Endothelial cell (in vitro differentiated cells): ENCODE measurements at regions not wholly inside any gene's neighbourhood (a gene's known extent, or its start where the extent isn't known, plus 50 kb on each side); places are given as distances from the start of the nearest gene placed in this dataset.

ENCODE experiments used
- DNase-seq: peaks from one replicate; pipeline ENCODE4 v3.0.0; 2021; ENCODE audit warnings: low spot score
- H3K27ac Mint-ChIP-seq: one replicate; pipeline ENCODE4 v1.8.0; 2021; ENCODE audit warnings: mixed read lengths, inconsistent platforms; ENCODE audit not compliant: unreplicated experiment
- H3K27me3 Mint-ChIP-seq: one replicate; pipeline ENCODE4 v1.8.0; 2021; ENCODE audit warnings: mild to moderate bottlenecking, moderate library complexity, mixed read lengths, inconsistent platforms; ENCODE audit not compliant: unreplicated experiment
- H3K36me3 Mint-ChIP-seq: one replicate; pipeline ENCODE4 v1.8.0; 2021; ENCODE audit warnings: mild to moderate bottlenecking, low read depth, mixed read lengths, inconsistent platforms; ENCODE audit not compliant: unreplicated experiment
- H3K4me1 Mint-ChIP-seq: one replicate; pipeline ENCODE4 v1.8.0; 2021; ENCODE audit warnings: mild to moderate bottlenecking, mixed read lengths, inconsistent platforms; ENCODE audit not compliant: unreplicated experiment
- H3K4me3 Mint-ChIP-seq: one replicate; pipeline ENCODE4 v1.8.0; 2021; ENCODE audit warnings: mild to moderate bottlenecking, mixed read lengths, inconsistent platforms; ENCODE audit not compliant: unreplicated experiment
- H3K9me3 Mint-ChIP-seq: one replicate; pipeline ENCODE4 v1.8.0; 2021; ENCODE audit warnings: mixed read lengths, inconsistent platforms; ENCODE audit not compliant: unreplicated experiment
- CTCF ChIP-seq: fragments of 200-600 bp; sonication (generic); IDR thresholded peaks from one replicate; pipeline ENCODE4 v1.5.0; 2021; ENCODE audit warnings: antibody characterized with exemption; ENCODE audit not compliant: unreplicated experiment

- Mint-ChIP-seq H3K9me3 (no peaks in the 10 kb centered on the region), H3K36me3 (no peaks in the 10 kb centered on the region), H3K4me3 (no peak overlapping the region), H3K27ac (no peak overlapping the region), H3K27me3 (peaks cover 2% of the 10 kb centered on the region), H3K4me1 (no peaks in the 10 kb centered on the region)
- DNase-seq: no peak
- no peak for TF ChIP-seq CTCF
Observed at GRCh38 chr5:118270526-118270925, 717.8 kb downstream of the DTWD2 start.

- H3K27me3 Mint-ChIP-seq: no peaks in the 10 kb centered on the region
- no peak for TF ChIP-seq CTCF
- DNase-seq: no peak
Observed at GRCh38 chr5:118258223-118258622, 730.1 kb downstream of the DTWD2 start.

GRCh38 chr5:118257066-118257465, 731.3 kb downstream of the DTWD2 start:
- TF ChIP-seq CTCF: no peak
- H3K27me3 Mint-ChIP-seq: no peaks in the 10 kb centered on the region
- no peaks in the 10 kb centered on the region for H3K4me1 Mint-ChIP-seq
- no peaks in the 10 kb centered on the region for H3K9me3 Mint-ChIP-seq
- no peak overlapping the region for H3K4me3 Mint-ChIP-seq
- no peak for DNase-seq
- no peak overlapping the region for H3K27ac Mint-ChIP-seq
- H3K36me3 Mint-ChIP-seq: no peaks in the 10 kb centered on the region

More at GRCh38 chr5:118258223-118258622, 730.1 kb downstream of the DTWD2 start:
- Mint-ChIP-seq H3K9me3 (no peaks in the 10 kb centered on the region), H3K36me3 (no peaks in the 10 kb centered on the region), H3K4me3 (no peak overlapping the region), H3K4me1 (no peaks in the 10 kb centered on the region), H3K27ac (no peak overlapping the region)

GRCh38 chr5:118253225-118254061, 734.9 kb downstream of the DTWD2 start:
- H3K27ac Mint-ChIP-seq: no peak overlapping the region
- no peak overlapping the region for H3K4me3 Mint-ChIP-seq
- DNase-seq: no peak
- H3K36me3 Mint-ChIP-seq: no peaks in the 10 kb centered on the region
- no peaks in the 10 kb centered on the region for H3K4me1 Mint-ChIP-seq
- H3K9me3 Mint-ChIP-seq: no peaks in the 10 kb centered on the region
- no peaks in the 10 kb centered on the region for H3K27me3 Mint-ChIP-seq
- TF ChIP-seq CTCF: no peak

- Mint-ChIP-seq H3K27me3 (no peaks in the 10 kb centered on the region), H3K4me3 (no peak overlapping the region), H3K36me3 (no peaks in the 10 kb centered on the region), H3K4me1 (no peaks in the 10 kb centered on the region), H3K27ac (no peak overlapping the region), H3K9me3 (no peaks in the 10 kb centered on the region)
- no peak for DNase-seq
- TF ChIP-seq CTCF: no peak
Observed at GRCh38 chr5:118249386-118249785, 739.0 kb downstream of the DTWD2 start.
